ENCODE measurements at regions not wholly inside any gene's neighbourhood (a gene's known extent, or its start where the extent isn't known, plus 50 kb on each side); places are given as distances from the start of the nearest gene placed in this dataset.

- TF ChIP-seq MYC (IDR thresholded peaks at IDR 0.05; ENCODE audit: low read depth, low read length) = no peak
- TF ChIP-seq POLR2A (IDR thresholded peaks at IDR 0.05; ENCODE audit: extremely low read depth, insufficient read length) = no peak
- TF ChIP-seq MAX (IDR thresholded peaks at IDR 0.05; ENCODE audit: low read depth, low read length) = no peak
- TF ChIP-seq CTCF (IDR thresholded peaks at IDR 0.05; ENCODE audit: low read depth, low read length) = no peak
- no peak for DNase-seq (ENCODE audit: low read depth)
- no peak overlapping the region for H3K4me3 ChIP-seq (ENCODE audit: low read depth, low read length)
Measured at GRCh38 chr2:6442252-6442985, 423.3 kb downstream of the CMPK2 start.

GRCh38 chr2:6443061-6443823, 422.5 kb downstream of the CMPK2 start:
- no peak for DNase-seq (ENCODE audit: low read depth)
- H3K4me3 ChIP-seq (ENCODE audit: low read depth, low read length) = no peak overlapping the region
- TF ChIP-seq MYC (IDR thresholded peaks at IDR 0.05; ENCODE audit: low read depth, low read length) = no peak
- no peak for TF ChIP-seq POLR2A (IDR thresholded peaks at IDR 0.05; ENCODE audit: extremely low read depth, insufficient read length)
- TF ChIP-seq MAX (IDR thresholded peaks at IDR 0.05; ENCODE audit: low read depth, low read length) = no peak
- TF ChIP-seq CTCF (IDR thresholded peaks at IDR 0.05; ENCODE audit: low read depth, low read length) = no peak

- TF ChIP-seq CTCF (IDR thresholded peaks at IDR 0.05; ENCODE audit: low read depth, low read length) (no peak), POLR2A (IDR thresholded peaks at IDR 0.05; ENCODE audit: extremely low read depth, insufficient read length) (no peak), MYC (IDR thresholded peaks at IDR 0.05; ENCODE audit: low read depth, low read length) (no peak), MAX (IDR thresholded peaks at IDR 0.05; ENCODE audit: low read depth, low read length) (no peak)
- H3K4me3 ChIP-seq (ENCODE audit: low read depth, low read length) = no peak overlapping the region
- DNase-seq (ENCODE audit: low read depth) = no peak
Measured at GRCh38 chr2:6444514-6444913, 421.2 kb downstream of the CMPK2 start.

- no peak overlapping the region for H3K4me3 ChIP-seq (ENCODE audit: low read depth, low read length)
- TF ChIP-seq MAX (IDR thresholded peaks at IDR 0.05; ENCODE audit: low read depth, low read length) (no peak), MYC (IDR thresholded peaks at IDR 0.05; ENCODE audit: low read depth, low read length) (no peak), POLR2A (IDR thresholded peaks at IDR 0.05; ENCODE audit: extremely low read depth, insufficient read length) (no peak), CTCF (IDR thresholded peaks at IDR 0.05; ENCODE audit: low read depth, low read length) (no peak)
- DNase-seq (ENCODE audit: low read depth) = no peak
Measured at GRCh38 chr2:6445156-6445555, 420.6 kb downstream of the CMPK2 start.

- DNase-seq (ENCODE audit: low read depth) = no peak
Measured at GRCh38 chr2:6446938-6447608, 418.6 kb downstream of the CMPK2 start.

More at GRCh38 chr2:6446938-6447608, 418.6 kb downstream of the CMPK2 start:
- TF ChIP-seq MYC (IDR thresholded peaks at IDR 0.05; ENCODE audit: low read depth, low read length) (no peak), MAX (IDR thresholded peaks at IDR 0.05; ENCODE audit: low read depth, low read length) (no peak), CTCF (IDR thresholded peaks at IDR 0.05; ENCODE audit: low read depth, low read length) (no peak), POLR2A (IDR thresholded peaks at IDR 0.05; ENCODE audit: extremely low read depth, insufficient read length) (no peak)
- H3K4me3 ChIP-seq (ENCODE audit: low read depth, low read length) = no peak overlapping the region
